GM12873 (cell line): ENCODE measurements at regions not wholly inside any gene's neighbourhood (a gene's known extent, or its start where the extent isn't known, plus 50 kb on each side); places are given as distances from the start of the nearest gene placed in this dataset.

Experiments used
- CTCF ChIP-seq: IDR thresholded peaks from 2 replicates; pipeline ENCODE4 v1.5.1; 2012; ENCODE audit warnings: low read depth, mild to moderate bottlenecking, moderate library complexity, low read length, control low read depth; ENCODE audit not compliant: insufficient read depth; ENCODE audit errors: missing control alignments

GRCh38 chr10:31123946-31124345 is 92.3 kb upstream of the ZNF438 start:
- TF ChIP-seq CTCF: no peak

GRCh38 chr10:31124852-31125251 is 93.2 kb upstream of the ZNF438 start:
- no peak for TF ChIP-seq CTCF

GRCh38 chr10:31125789-31126188 is 94.1 kb upstream of the ZNF438 start:
- no peak for TF ChIP-seq CTCF

- TF ChIP-seq CTCF: no peak
Measured at GRCh38 chr10:31126593-31126992, 94.9 kb upstream of the ZNF438 start.

GRCh38 chr10:31128536-31128935 is 96.9 kb upstream of the ZNF438 start:
- TF ChIP-seq CTCF: no peak

GRCh38 chr10:31129271-31129670 is 97.6 kb upstream of the ZNF438 start:
- TF ChIP-seq CTCF: no peak

GRCh38 chr10:31129880-31130405 is 98.3 kb upstream of the ZNF438 start:
- no peak for TF ChIP-seq CTCF
